HG02870 (cell line): ENCODE measurements at regions not wholly inside any gene's neighbourhood (a gene's known extent, or its start where the extent isn't known, plus 50 kb on each side); places are given as distances from the start of the nearest gene placed in this dataset.

Experiments used
- ATAC-seq: cut with Tn5 transposase; IDR thresholded peaks from one replicate; pipeline ENCODE4 v1.9.1; 2021; ENCODE audit warnings: mild to moderate bottlenecking, moderate library complexity; ENCODE audit not compliant: unreplicated experiment

GRCh38 chr18:28831476-28831875, 654.5 kb upstream of the CDH2 start:
- no peak for ATAC-seq

GRCh38 chr18:28826107-28826506, 649.2 kb upstream of the CDH2 start:
- no peak for ATAC-seq

GRCh38 chr18:28824183-28824574, 647.2 kb upstream of the CDH2 start:
- ATAC-seq, result no peak

DNA sequence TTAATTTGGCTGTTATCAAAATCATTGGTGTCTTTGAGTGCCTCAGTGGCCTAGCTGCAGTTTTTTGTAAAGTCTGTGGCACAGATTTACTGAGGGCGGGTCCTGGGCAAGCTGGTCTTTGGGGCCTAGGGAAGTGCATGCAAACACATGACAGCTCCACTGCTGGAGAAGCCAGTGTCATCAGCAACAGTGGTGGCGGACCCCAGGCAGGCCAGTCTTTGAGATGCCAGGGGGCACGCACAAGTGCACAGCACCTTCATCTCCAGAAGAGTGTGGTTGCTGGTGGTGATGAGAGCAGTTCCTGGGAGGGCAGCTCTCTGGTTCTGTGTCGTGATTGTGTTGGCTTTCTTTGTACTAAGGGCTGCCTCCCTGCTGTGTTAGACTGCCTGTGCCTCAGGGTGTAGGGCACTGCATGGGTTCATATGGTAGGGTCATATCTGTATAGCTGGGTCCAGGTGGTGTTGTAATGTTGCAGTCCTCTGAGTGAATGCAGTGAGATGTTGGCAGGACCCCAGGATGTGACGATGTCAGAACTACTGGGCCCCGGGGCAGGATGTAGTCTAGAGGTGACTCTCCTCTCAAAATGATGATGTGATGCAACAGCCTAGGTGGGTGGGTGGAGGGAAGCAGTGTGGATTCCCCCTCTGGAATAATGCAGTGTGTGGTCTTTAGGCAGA, 646.7 kb upstream of the CDH2 start:
- ATAC-seq, result no peak

DNA sequence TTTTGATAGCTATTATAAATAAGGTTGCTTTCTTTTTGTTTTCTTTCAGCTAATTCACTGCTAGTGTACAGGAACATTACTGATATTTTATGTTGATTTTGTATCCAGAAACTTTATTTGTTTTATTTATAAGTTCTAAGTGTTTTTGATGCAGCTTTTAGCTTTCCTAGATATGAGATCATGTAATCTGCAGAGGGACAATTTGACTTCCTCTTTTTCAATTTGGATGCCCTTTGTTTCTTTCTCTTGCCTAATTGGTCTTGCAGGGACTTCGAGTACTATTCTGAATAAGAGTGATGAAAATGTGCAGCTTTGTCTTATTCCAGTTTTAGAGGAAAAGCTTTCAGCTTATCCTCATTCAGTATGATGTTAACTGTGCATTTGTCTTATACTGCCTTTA, 643.4 kb upstream of the CDH2 start:
- no peak for ATAC-seq

DNA sequence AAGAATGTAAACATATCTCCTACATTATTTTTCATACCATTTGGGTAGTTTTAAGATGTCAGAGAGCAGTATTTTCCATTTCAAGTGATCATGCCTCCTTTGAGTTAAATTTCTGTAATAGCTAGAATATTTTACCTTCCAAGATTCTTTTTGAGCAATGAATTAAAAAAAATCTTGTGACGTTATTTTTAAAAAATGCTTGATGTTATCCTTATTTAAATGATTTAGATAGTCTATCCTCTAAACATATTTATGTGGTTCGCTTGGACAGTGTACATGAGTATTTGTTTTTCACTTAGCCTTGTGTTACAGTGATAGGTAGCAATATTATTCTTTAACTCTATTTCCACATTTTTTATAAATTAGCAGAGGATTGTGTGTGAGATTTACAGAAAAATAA, 639.2 kb upstream of the CDH2 start:
- no peak for ATAC-seq

GRCh38 chr18:28814365-28814764, 637.4 kb upstream of the CDH2 start:
- ATAC-seq, result no peak

DNA sequence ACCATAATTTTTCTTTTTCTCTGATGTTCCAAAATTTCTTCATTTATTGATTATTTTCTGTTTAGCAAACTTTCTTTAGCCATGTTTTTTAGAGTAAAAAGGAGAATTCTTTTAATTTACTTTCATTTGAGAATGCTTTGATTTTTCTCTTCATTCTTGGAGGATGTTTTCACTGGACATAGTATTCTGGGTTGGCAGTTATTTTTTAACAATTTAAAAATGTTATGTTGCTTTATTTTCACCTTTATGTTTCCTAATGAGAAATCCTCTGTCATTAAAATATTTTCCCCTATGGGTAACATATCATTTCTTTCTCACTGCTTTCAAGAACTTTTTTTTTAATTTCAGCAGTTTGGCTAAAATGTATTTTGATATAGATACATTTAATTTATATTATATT, 631.4 kb upstream of the CDH2 start:
- no peak for ATAC-seq

- ATAC-seq, result no peak
Measured at GRCh38 chr18:28805491-28805890, 628.6 kb upstream of the CDH2 start.

DNA sequence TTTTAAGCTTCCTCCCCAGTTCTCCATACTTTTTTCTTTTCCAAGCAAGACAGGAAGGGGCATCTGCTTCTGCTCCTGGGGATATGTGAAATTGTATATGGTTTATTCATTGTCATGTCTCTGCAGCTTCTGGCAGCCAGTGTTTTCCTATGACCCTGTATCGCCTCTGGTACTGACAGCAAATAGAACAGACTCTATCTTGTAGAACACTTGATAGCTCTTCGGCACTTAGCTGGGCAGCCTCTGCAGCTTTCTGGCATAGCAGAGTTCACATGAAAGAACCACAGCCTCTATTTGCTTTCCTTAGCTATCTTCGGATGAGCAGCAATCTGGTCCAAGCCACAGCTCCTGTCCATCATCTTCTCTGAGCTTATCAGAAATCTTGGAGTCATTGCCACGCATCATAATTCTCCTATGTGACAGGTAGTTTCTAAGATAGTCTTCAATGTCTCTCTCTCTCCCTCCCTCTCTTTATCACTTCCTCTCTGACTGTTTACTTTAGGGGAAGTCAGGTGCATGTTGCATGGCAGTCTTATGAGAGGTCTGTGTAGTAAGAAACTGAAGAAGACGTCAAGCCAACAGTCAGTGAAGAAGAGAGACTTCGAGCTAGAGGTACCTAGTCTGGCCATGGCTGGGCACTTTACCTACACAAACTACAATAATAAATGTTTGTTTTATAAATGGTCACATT, 627.7 kb upstream of the CDH2 start:
- ATAC-seq, result no peak

GRCh38 chr18:28802546-28802945, 625.6 kb upstream of the CDH2 start:
- ATAC-seq, result no peak

- ATAC-seq, result no peak
Measured at GRCh38 chr18:28801876-28802275, 624.9 kb upstream of the CDH2 start.

DNA sequence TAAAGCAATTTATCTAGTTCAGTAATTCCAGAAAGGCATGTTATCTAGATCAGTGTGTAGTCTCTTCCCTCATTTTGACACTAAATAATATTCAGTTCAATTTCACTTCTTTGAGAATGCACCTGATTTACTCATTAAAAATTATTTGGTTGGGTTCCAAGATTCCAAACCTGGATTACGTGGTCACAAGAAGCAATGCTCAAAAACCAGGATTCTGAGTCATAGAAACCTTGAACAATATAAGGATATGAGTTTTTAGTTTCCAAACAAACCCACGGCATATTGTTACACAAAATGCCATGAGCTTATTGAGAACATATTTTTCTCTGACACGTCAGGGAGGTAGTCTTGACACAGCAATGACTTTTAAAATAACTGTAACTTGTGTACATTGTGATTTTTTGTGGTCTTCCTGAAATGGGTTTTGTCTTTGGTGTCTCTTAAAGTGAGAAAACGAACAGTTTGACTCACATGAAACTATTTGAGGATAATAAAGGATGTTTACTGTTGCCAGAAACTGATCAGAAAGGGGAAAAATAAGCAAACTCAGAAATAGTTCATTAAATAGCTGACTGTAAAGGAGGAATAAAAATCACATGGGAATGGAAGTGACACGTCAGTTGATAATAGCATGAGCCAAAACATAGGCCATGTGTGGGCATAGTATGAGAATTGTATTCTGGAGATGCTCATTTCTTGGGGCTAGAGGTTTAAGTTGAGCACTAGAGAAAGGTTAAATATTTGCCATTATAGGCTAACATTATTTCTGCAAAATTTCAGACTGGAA, 617.7 kb upstream of the CDH2 start:
- ATAC-seq, result no peak

DNA sequence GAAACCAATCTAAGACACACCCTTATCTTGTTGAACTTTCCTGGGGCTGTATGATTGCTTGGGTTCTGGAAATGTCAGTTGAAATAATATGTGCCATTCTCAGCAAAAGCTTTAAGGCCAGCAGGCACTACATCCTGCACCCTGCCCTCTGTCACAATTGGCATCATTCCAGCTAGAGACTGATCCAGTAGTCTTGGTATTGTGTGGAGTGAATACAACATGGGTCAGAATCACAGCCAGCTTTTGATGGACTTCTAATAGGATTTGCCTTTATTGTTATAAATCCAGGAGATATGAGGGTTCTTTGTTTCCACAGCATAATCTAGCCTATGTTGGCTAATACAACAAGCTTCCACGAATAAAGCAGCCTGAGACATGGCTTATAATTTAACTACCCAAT, 617.0 kb upstream of the CDH2 start:
- ATAC-seq, result no peak

DNA sequence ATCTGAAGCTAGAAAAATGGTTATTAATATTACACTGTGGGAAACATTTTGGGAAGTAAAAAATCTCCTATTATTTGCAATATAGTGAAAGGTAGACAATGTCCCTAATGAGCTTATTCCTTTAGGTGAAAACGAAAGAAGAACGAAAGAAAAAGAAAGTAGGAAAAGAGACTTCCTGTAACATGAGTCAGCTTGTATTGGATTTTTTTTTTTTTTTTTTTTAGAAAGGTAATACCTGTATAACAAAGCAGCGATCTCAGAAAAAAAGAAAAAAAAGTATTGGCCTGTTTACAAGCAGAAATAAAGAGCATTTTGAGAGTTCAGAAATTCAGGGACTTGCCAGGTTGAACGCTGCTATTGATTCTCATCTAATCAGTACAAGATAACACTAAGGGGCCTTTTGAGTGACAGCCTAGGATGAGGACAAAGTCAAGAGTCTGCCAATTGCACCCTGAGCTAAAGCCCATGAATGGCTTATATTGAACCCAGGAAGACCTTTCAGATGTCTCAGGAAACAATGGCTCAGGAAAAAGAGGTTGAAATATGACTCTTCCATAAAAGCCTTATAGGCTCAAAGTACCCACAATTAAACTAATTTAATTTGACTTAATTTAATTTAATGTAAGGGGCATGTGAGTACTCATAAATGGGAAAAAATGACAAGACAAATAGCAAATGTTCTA, 615.6 kb upstream of the CDH2 start:
- no peak for ATAC-seq

DNA sequence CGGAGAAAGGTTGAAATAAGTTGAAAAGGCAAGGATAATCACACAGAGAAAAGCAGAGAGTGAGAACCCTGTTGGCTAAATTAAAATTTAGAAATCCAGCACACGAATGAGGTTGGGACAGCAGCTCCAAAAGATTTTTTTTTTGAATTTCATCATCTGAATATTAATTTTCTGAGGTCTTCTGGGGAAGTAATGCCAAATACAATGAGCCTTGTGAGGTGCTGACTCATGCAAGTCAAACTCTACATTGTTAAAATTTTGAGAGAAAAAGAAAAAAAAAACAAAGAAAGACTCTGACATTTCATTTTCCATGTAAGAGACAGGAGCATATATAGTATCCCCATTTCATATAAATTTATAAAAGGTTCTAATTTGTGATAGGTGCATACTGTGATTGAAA, 614.2 kb upstream of the CDH2 start:
- no peak for ATAC-seq

GRCh38 chr18:28789502-28789901, 612.6 kb upstream of the CDH2 start:
- ATAC-seq, result no peak

GRCh38 chr18:28786926-28787325, 610.0 kb upstream of the CDH2 start:
- ATAC-seq, result no peak

DNA sequence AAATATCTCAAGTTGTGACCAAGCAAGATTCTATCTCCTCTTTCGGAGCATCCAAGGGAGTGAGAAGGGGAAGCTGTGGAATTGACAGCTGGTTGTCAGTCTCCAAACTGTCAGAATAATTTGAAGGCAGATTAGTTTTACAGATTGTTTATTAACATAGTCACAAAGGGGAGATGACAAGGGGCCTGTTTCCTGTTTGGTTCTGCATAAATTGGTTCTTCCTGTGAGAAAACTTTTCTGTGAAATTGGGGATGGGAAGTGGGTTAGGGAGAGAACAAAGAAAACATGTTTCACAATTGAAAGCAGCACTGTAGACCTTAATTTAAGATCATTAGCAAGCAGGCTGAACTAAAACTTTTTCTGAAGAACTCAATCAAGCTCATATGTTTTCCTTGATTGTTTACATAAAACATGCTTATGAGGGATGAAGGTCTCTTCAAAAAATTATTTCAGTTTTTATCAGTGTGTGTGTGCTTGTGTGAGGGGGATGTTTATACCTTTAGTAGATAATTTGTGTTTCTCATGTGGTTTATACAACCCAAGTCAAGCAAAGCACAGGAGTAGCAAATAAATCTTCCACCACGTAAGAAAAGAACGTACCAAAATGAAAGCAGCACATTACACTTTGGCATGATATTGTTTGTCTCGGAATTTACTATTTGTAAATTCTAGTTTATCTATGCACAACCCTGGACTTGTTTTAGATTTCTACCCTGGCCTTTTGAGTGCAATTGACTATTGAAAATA, 604.9 kb upstream of the CDH2 start:
- ATAC-seq, result no peak

GRCh38 chr18:28778706-28779105, 601.8 kb upstream of the CDH2 start:
- no peak for ATAC-seq

GRCh38 chr18:28777756-28778155, 600.8 kb upstream of the CDH2 start:
- ATAC-seq, result no peak
